SW 1271 (cell line): ENCODE measurements at regions not wholly inside any gene's neighbourhood (a gene's known extent, or its start where the extent isn't known, plus 50 kb on each side); places are given as distances from the start of the nearest gene placed in this dataset.

ENCODE experiments used
- DNase-seq, 2 experiments: peaks; one replicate each; lab custom pipeline; 2025; lab: John Stamatoyannopoulos, UW

- DNase-seq = no peak
Measured at GRCh38 chr2:240209493-240209892, 69.0 kb upstream of the OTOS start.

GRCh38 chr2:240210198-240210965 lies 69.9 kb upstream of the OTOS start:
- DNase-seq = no peak

GRCh38 chr2:240211096-240211495 lies 70.6 kb upstream of the OTOS start:
- no peak for DNase-seq

GRCh38 chr2:240211598-240212424 lies 71.4 kb upstream of the OTOS start:
- no peak for DNase-seq

GRCh38 chr2:240212425-240213225 lies 72.2 kb upstream of the OTOS start:
- DNase-seq = no peak

GRCh38 chr2:240213226-240213475 lies 72.7 kb upstream of the OTOS start:
- DNase-seq = no peak

- no peak for DNase-seq
Measured at GRCh38 chr2:240213476-240214421, 73.3 kb upstream of the OTOS start.

GRCh38 chr2:240214790-240215675 lies 74.6 kb upstream of the OTOS start:
- no peak for DNase-seq

- DNase-seq = no peak
Measured at GRCh38 chr2:240215676-240216051, 75.2 kb upstream of the OTOS start.

GRCh38 chr2:240216167-240216566 lies 75.7 kb upstream of the OTOS start:
- DNase-seq = no peak

- DNase-seq = peak in 1 of 2 experiments; percentile 45
Measured at GRCh38 chr2:240217431-240218301, 77.2 kb upstream of the OTOS start.

GRCh38 chr2:240219208-240219890 lies 78.9 kb upstream of the OTOS start:
- DNase-seq = no peak

GRCh38 chr2:240220371-240220770 lies 79.9 kb upstream of the OTOS start:
- DNase-seq = no peak

- no peak for DNase-seq
Measured at GRCh38 chr2:240223631-240224030, 83.2 kb upstream of the OTOS start.

- no peak for DNase-seq
Measured at GRCh38 chr2:240224676-240225075, 84.2 kb upstream of the OTOS start.

GRCh38 chr2:240225131-240225530 lies 84.7 kb upstream of the OTOS start:
- DNase-seq = no peak

GRCh38 chr2:240225660-240226475 lies 85.4 kb upstream of the OTOS start:
- no peak for DNase-seq
